Small intestine (tissue), 7 donors: ENCODE measurements at regions not wholly inside any gene's neighbourhood (a gene's known extent, or its start where the extent isn't known, plus 50 kb on each side); places are given as distances from the start of the nearest gene placed in this dataset.

ENCODE experiments used
- DNase-seq, 2 donors: peaks; one replicate each; pipeline versions ENCODE4 v3.0.0 to v3.0.0-alpha.2; 2013
- FAIRE-seq: peaks from 2 replicates; lab custom pipeline; 2012; peaks lifted over from hg19 to GRCh38; lab: Jason Lieb, UNC
- H3K27ac ChIP-seq, 3 donors: one replicate each; pipeline ENCODE4 v1.5.1; 2013; ENCODE audit warnings: low read length in 2 of 3, mild to moderate bottlenecking in 2 of 3, control low read depth in 1 of 3, inconsistent platforms in 1 of 3, low read depth in 1 of 3, moderate library complexity in 1 of 3
- H3K27me3 ChIP-seq, 3 donors: one replicate each; pipeline ENCODE4 v1.6.1; 2013; ENCODE audit warnings: low read length in 3 of 3, inconsistent platforms in 1 of 3; ENCODE audit not compliant: control insufficient read depth in 3 of 3, insufficient read depth in 3 of 3
- H3K36me3 ChIP-seq, 3 donors: one replicate each; pipeline ENCODE4 v1.6.1; 2013; ENCODE audit warnings: low read length in 3 of 3, inconsistent platforms in 1 of 3, low read depth in 1 of 3, mild to moderate bottlenecking in 1 of 3, moderate library complexity in 1 of 3; ENCODE audit not compliant: control insufficient read depth in 3 of 3, insufficient read depth in 2 of 3
- H3K4me1 ChIP-seq, 3 donors: one replicate each; pipeline ENCODE4 v1.6.1; 2013; ENCODE audit warnings: low read length in 2 of 3, inconsistent platforms in 1 of 3, low read depth in 1 of 3, mild to moderate bottlenecking in 1 of 3, moderate library complexity in 1 of 3; ENCODE audit not compliant: control insufficient read depth in 3 of 3, insufficient read depth in 2 of 3
- H3K4me3 ChIP-seq, 3 donors: one replicate each; pipeline ENCODE4 v1.5.1; 2013; ENCODE audit warnings: low read length in 3 of 3, control low read depth in 1 of 3, inconsistent platforms in 1 of 3, low read depth in 1 of 3, mild to moderate bottlenecking in 1 of 3, moderate library complexity in 1 of 3
- H3K9me3 ChIP-seq, 2 donors: one replicate each; pipeline ENCODE4 v1.6.1; 2013; ENCODE audit warnings: low read depth in 1 of 2, low read length in 1 of 2; ENCODE audit not compliant: control insufficient read depth in 2 of 2, insufficient read depth in 1 of 2
- WGBS, 3 donors: extraction: QIAGEN DNeasy Blood & Tissue Kit; methylation state at CpG; one replicate each; pipeline ENCODE4 v1.1.7; 2013; 5-methylcytosine and 5-hydroxymethylcytosine counted together
- donor health status: healthy with polysubstance abuse.
- donor health status: control.
- donor health status: control.
- donor health status: Bipolar disorder and iron deficiency.
- donor health status: healthy.

DNA sequence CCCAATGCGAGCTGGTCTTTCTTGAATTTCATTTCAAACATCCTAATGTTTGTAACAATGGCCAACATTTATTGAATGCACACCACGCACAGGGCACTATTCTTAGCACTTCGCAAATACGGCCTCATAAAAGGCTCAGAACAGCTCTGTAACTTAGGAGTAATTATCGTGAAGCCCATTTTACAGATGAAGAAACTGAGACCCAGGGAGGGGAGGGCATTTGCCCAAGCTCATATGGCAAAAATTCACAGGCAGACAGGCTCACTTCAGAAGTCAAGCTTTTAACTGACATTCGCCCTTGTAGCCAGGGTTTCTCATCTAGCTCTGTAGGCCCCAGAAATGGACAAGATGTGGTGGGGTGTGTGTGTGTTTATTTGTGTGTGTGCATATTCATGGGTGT, 60.3 kb upstream of the TBX3 start:
- WGBS, 3 donors: 87 to 89% (median 88%) methylated on average over 6 of the region's 6 CpGs
- Histone ChIP-seq H3K27me3 (no peaks in the 10 kb centered on the region), H3K4me1 (no peaks in the 10 kb centered on the region), H3K4me3 (no peak overlapping the region), H3K27ac (peak overlapping the region in 1 of 3 donors; percentile 44), H3K9me3 (no peaks in the 10 kb centered on the region), H3K36me3 (no peaks in the 10 kb centered on the region)
- no peak for DNase-seq
- FAIRE-seq: no peak

- no peaks in the 10 kb centered on the region for H3K4me1 ChIP-seq
- H3K4me3 ChIP-seq: no peak overlapping the region
- FAIRE-seq (no peak), DNase-seq (no peak)
- WGBS, 3 donors: 78 to 95% (median 79%) methylated on average over 1 of the region's 1 CpG
- H3K27ac ChIP-seq: no peak overlapping the region
- H3K27me3 ChIP-seq: no peaks in the 10 kb centered on the region
- H3K36me3 ChIP-seq: no peaks in the 10 kb centered on the region
- no peaks in the 10 kb centered on the region for H3K9me3 ChIP-seq
These were observed 59.8 kb upstream of the TBX3 start for GRCh38 chr12:114743799-114744198.

GRCh38 chr12:114743289-114743688, 59.3 kb upstream of the TBX3 start:
- WGBS, 3 donors: 70 to 81% (median 70%) methylated on average over 4 of the region's 4 CpGs
- Histone ChIP-seq H3K9me3 (no peaks in the 10 kb centered on the region), H3K27me3 (no peaks in the 10 kb centered on the region), H3K27ac (no peak overlapping the region), H3K4me1 (no peaks in the 10 kb centered on the region), H3K4me3 (no peak overlapping the region), H3K36me3 (no peaks in the 10 kb centered on the region)
- FAIRE-seq: no peak
- no peak for DNase-seq

DNA sequence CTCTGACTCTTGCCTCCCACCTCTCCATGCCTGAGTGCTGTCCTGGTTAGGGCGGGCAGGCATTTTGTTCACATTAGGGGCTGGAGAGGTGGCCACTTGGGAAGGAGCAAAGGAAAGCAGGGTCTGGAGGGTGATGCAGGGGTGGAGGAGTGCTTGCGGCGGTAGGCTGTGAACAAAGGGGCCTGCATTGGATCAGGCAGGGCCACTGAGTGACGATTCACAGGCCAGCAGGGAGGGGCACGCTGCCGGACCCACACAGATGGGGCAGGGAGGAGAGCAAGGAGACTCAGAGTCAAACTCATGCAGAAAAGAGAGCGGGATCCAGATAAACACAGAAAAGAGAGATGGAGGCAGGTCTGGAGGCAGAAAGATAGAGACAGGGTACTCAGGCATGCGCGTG, 58.4 kb upstream of the TBX3 start:
- H3K27me3 ChIP-seq: no peaks in the 10 kb centered on the region
- 77 to 90% (median 87%) methylated on average over 9 of the region's 9 CpGs for WGBS, 3 donors
- no peaks in the 10 kb centered on the region for H3K9me3 ChIP-seq
- no peak overlapping the region for H3K27ac ChIP-seq
- H3K4me1 ChIP-seq: no peaks in the 10 kb centered on the region
- FAIRE-seq (no peak), DNase-seq (no peak)
- H3K4me3 ChIP-seq: no peak overlapping the region
- no peaks in the 10 kb centered on the region for H3K36me3 ChIP-seq

- Histone ChIP-seq H3K9me3 (no peaks in the 10 kb centered on the region), H3K27me3 (no peaks in the 10 kb centered on the region), H3K4me1 (no peaks in the 10 kb centered on the region), H3K36me3 (no peaks in the 10 kb centered on the region), H3K4me3 (no peak overlapping the region), H3K27ac (no peak overlapping the region)
- no peak for DNase-seq
- no peak for FAIRE-seq
- WGBS, 3 donors: 92 to 98% (median 93%) methylated on average over 4 of the region's 4 CpGs
These were observed 58.0 kb upstream of the TBX3 start for GRCh38 chr12:114741940-114742339.

- no peak for FAIRE-seq
- peaks cover 0 to 3% of the 10 kb centered on the region in 2 donors for H3K9me3 ChIP-seq
- H3K27me3 ChIP-seq: peaks cover 0 to 13% (median 2%) of the 10 kb centered on the region in 3 donors
- H3K36me3 ChIP-seq: no peaks in the 10 kb centered on the region
- H3K27ac ChIP-seq: no peak overlapping the region
- no peak overlapping the region for H3K4me3 ChIP-seq
- peaks cover 0 to 12% (median 3%) of the 10 kb centered on the region in 3 donors for H3K4me1 ChIP-seq
- no peak for DNase-seq
- WGBS, 3 donors: 80 to 84% (median 83%) methylated on average over 7 of the region's 7 CpGs
These were observed 56.5 kb upstream of the TBX3 start for GRCh38 chr12:114740448-114740847.

GRCh38 chr12:114738460-114739184, 54.6 kb upstream of the TBX3 start:
- peaks cover 0 to 8% of the 10 kb centered on the region in 2 donors for H3K9me3 ChIP-seq
- H3K4me1 ChIP-seq: peaks cover 0 to 21% (median 3%) of the 10 kb centered on the region in 3 donors
- no peak for FAIRE-seq
- no peaks in the 10 kb centered on the region for H3K36me3 ChIP-seq
- H3K27me3 ChIP-seq: peaks cover 0 to 32% (median 5%) of the 10 kb centered on the region in 3 donors
- H3K4me3 ChIP-seq: no peak overlapping the region
- no peak for DNase-seq
- H3K27ac ChIP-seq: no peak overlapping the region
- 69 to 82% (median 81%) methylated on average over 9 of the region's 9 CpGs for WGBS, 3 donors

DNA sequence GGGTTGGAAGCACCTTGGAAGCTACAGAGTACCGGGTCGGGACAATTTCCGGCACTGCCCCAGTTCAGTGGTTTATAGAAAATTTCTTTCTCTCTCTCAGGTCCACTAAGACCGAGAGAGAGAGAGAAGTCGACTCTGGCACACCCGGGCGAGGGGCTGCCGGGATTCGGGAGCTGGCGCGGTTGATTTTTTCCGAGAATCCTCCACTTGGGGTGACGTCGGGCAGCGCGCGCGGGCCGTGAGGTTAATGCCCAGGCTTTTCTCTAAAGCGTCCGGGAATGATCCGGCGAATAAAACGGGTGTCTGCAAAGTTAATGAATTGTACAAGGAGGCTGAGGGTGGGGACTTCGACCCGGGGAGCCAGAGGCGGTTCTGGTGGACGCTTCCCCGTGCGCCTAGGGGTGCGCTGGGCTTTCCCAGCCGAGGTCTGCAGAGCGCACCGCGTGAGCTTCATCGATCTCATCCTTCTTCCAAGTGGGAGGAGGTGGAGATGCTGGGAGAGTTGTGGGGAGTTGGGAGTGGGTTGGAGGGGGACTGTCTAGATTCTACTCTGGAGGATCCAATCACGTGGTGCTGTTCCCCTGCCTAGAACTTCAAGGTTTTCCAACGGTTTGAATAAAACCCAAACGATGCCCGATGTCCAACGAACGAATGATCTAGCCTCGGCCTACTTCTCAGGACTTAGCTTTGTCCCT, 51.9 kb upstream of the TBX3 start:
- WGBS, 3 donors: 17 to 24% (median 23%) methylated on average over 43 of the region's 43 CpGs
- peak; percentile 22 to 27 for DNase-seq
- FAIRE-seq: no peak
- Histone ChIP-seq H3K4me1 (peaks cover 0 to 22% (median 3%) of the 10 kb centered on the region in 3 donors), H3K9me3 (peaks cover 0 to 8% of the 10 kb centered on the region in 2 donors), H3K27ac (no peak overlapping the region), H3K36me3 (no peaks in the 10 kb centered on the region), H3K4me3 (no peak overlapping the region), H3K27me3 (peaks cover 0 to 32% (median 5%) of the 10 kb centered on the region in 3 donors)
